SK-N-MC (cell line): ENCODE measurements at regions not wholly inside any gene's neighbourhood (a gene's known extent, or its start where the extent isn't known, plus 50 kb on each side); places are given as distances from the start of the nearest gene placed in this dataset.

ENCODE experiments used
- DNase-seq: peaks from one replicate; pipeline ENCODE4 v3.0.0-alpha.2; 2011; ENCODE audit warnings: low read depth, low spot score
- H3K27ac ChIP-seq: fragments of 200-600 bp; sonication (generic); 2 replicates; pipeline ENCODE4 v1.5.1; 2016; ENCODE audit warnings: mixed run types
- H3K36me3 ChIP-seq: fragments of 200-600 bp; sonication (generic); 2 replicates; pipeline ENCODE4 v1.6.1; 2017; ENCODE audit warnings: antibody characterized with exemption, low read length, mixed read lengths; ENCODE audit not compliant: insufficient read depth
- H3K4me3 ChIP-seq: fragments of 200-600 bp; sonication (generic); 2 replicates; pipeline ENCODE4 v1.5.1; 2016
- H3K9ac ChIP-seq: fragments of 200-600 bp; sonication (generic); 2 replicates; pipeline ENCODE4 v1.8.0; 2017; ENCODE audit warnings: mixed run types, mixed read lengths; ENCODE audit not compliant: insufficient read length
- H3K9me3 ChIP-seq: fragments of 200-600 bp; sonication (generic); 2 replicates; pipeline ENCODE4 v1.6.1; 2017; ENCODE audit warnings: low read depth, mild to moderate bottlenecking, antibody characterized with exemption, low read length, moderate library complexity, mixed read lengths
- EZH2 ChIP-seq: fragments of 200-600 bp; sonication (generic); IDR thresholded peaks from one replicate; pipeline ENCODE4 v1.6.1; 2017; ENCODE audit warnings: antibody characterized with exemption
- FOXP2 ChIP-seq: optimal IDR thresholded peaks from 2 replicates; pipeline ENCODE3; 2011; ENCODE audit warnings: mild to moderate bottlenecking, moderate library complexity; ENCODE audit not compliant: insufficient read depth; ENCODE audit errors: extremely low read length, control extremely low read depth
- POLR2AphosphoS5 ChIP-seq: IDR thresholded peaks from 2 replicates; pipeline ENCODE4 v1.6.1; 2012; ENCODE audit warnings: mild to moderate bottlenecking, low read depth, low read length, borderline replicate concordance

DNA sequence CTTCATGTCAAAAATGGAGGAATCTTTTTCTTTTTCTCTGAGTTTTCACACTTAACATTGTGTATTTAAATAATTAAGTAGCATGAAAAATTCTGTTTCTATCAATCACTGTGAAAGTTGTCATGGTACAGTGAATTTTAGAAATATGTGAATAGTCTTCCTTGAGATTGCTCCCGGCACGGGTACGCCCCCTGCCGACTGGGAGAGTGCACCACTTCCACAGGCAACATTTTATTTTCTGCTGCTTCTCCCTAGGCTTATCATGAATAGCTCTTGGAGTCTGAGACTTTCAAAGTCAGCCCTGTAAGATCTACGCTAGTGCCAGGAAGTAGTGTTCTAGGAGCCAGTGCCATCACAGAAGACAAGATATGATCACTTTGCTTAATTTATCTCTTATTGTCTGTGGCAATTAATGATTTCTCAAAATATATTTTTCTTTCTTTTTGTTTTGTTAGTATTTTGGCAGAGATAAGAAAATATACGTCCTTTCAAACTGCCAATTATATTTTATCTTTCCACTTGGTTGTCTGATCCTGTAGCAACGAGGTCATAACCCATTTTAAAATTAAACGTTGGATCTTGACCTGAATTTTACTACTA, 763.8 kb upstream of the AADAT start:
- H3K9me3 ChIP-seq = no peaks in the 10 kb centered on the region

DNA sequence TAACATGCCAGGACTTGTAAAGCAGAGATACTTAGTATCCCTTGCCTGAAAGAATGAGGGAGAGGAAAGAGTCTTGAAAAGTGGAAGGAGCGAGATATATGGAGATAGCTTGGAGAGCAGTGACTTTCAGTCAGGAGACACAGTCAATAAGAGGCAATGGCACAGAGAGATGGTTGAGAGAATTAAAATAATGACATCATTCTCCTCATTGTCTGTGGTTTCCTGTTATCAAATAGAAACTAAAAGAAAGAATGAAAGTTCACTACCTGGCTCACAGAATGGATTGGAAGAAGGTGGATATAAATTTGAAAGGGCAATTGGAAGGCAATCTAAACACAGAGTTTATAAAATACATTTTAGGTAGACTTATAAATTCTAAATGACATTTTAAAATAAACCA, 760.2 kb upstream of the AADAT start:
- Histone ChIP-seq H3K36me3 (no peaks in the 10 kb centered on the region), H3K9ac (no peak overlapping the region), H3K27ac (no peak overlapping the region), H3K9me3 (no peaks in the 10 kb centered on the region), H3K4me3 (no peak overlapping the region)
- no peak for DNase-seq
- TF ChIP-seq POLR2AphosphoS5 = no peak
- no peak for TF ChIP-seq EZH2
- TF ChIP-seq FOXP2 = no peak

More for the DNA sequence above, 763.8 kb upstream of the AADAT start:
- TF ChIP-seq EZH2 = no peak
- no peak for TF ChIP-seq POLR2AphosphoS5
- TF ChIP-seq FOXP2 = no peak
- peak; percentile 12 for DNase-seq
- no peaks in the 10 kb centered on the region for H3K36me3 ChIP-seq
- H3K9ac ChIP-seq = no peak overlapping the region
- no peak overlapping the region for H3K27ac ChIP-seq
- no peak overlapping the region for H3K4me3 ChIP-seq

DNA sequence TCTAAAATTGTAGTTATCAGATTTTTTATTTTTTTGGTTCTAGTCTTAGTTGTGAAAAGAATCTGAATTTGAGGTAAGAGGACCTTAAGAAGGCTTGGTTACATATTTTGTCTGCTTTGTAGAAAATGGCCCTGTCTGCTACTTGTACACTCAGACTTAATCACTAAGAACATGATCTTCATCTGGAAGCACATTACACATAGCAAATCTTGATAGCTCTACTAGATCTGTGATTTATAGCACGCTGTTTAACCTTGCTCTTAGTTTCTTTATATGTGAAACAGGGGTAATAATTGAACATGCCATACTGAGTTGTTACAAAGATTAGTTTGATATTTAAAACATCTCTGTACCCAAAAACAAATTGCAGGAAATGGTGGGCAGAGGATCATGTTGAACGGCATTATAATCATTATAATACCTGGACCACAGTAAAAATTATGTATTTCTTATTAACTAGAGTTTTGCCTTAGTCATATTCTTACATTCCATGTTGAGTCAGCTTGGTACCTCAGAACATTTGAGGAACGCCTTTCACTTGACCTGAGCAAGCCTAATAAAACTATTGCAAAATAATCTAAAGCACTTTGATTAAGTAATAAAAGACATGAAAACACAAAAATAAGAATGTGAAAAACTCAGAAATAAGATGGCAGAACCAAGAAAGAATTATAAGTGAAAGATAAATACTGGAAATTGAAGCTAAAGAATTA, 738.0 kb upstream of the AADAT start:
- Histone ChIP-seq H3K27ac (no peak overlapping the region), H3K4me3 (no peak overlapping the region), H3K9ac (no peak overlapping the region), H3K9me3 (no peaks in the 10 kb centered on the region), H3K36me3 (no peaks in the 10 kb centered on the region)
- DNase-seq = no peak
- TF ChIP-seq POLR2AphosphoS5 (no peak), EZH2 (no peak), FOXP2 (no peak)

DNA sequence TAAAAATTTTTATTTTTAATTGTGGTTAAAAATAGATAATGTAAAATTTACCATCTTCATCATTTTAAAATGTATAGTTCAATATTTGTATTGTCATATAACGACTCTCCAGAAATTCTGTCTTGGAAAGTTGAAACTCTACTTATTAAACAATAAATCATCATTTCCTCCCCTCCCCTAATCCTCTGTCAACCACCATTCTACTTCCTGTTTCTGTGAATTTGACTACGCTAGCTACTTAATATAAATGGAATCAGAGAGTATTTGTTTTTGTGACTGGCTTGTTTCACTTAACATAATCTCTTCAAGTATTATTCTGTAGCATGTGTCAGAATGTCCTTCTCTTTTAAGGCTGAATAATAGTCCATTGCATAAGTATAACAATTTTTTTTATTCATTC, 729.0 kb upstream of the AADAT start:
- Histone ChIP-seq H3K9ac (no peak overlapping the region), H3K36me3 (no peaks in the 10 kb centered on the region), H3K27ac (no peak overlapping the region), H3K9me3 (no peaks in the 10 kb centered on the region), H3K4me3 (no peak overlapping the region)
- DNase-seq = no peak
- TF ChIP-seq POLR2AphosphoS5 (no peak), FOXP2 (no peak), EZH2 (no peak)

DNA sequence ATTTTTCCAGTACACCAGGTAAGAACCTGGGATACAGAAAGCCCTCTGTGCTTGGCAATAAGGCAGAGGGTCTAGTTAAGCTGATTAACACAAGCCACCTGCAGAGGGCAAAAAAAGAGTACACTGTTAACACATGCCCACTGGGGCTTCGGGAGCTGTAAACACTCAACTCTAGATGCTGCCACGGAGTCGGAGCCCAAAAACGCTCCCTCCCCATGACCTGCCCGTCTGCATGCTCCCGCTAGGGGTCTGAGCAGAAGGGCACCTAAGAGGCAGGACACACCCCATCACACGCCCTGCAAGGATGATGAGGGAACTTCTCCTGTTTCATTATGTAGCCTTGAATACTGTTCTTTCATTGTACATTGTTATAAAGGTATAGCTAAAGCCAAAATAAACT, 715.6 kb upstream of the AADAT start:
- no peak overlapping the region for H3K9ac ChIP-seq
- no peak for DNase-seq
- H3K36me3 ChIP-seq = no peaks in the 10 kb centered on the region

DNA sequence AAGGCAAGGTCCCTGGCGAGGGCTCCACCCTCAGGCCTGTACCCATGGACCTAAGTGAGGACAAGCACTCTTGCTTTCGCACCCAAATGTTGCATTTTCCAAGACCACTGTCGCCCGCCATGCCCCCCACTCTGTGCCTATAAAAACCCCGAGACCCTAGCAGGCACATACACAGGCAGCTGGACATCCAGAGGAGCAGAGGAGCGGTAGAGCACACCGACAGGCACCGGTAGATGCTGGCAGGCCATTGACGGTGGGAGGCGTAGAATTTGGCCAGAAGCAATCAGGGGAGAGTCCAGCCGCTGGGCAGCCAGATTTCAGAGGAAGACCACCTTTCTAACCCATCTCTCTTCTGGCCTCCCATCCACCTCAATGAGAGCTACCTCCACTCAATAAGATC, 715.2 kb upstream of the AADAT start:
- Histone ChIP-seq H3K9me3 (no peaks in the 10 kb centered on the region), H3K9ac (no peak overlapping the region), H3K4me3 (no peak overlapping the region), H3K36me3 (no peaks in the 10 kb centered on the region), H3K27ac (no peak overlapping the region)
- no peak for DNase-seq
- no peak for TF ChIP-seq FOXP2
- TF ChIP-seq POLR2AphosphoS5 = no peak
- no peak for TF ChIP-seq EZH2

More for the DNA sequence above, 715.6 kb upstream of the AADAT start:
- Histone ChIP-seq H3K4me3 (no peak overlapping the region), H3K27ac (no peak overlapping the region), H3K9me3 (no peaks in the 10 kb centered on the region)
- no peak for TF ChIP-seq EZH2
- no peak for TF ChIP-seq POLR2AphosphoS5
- TF ChIP-seq FOXP2 = no peak

DNA sequence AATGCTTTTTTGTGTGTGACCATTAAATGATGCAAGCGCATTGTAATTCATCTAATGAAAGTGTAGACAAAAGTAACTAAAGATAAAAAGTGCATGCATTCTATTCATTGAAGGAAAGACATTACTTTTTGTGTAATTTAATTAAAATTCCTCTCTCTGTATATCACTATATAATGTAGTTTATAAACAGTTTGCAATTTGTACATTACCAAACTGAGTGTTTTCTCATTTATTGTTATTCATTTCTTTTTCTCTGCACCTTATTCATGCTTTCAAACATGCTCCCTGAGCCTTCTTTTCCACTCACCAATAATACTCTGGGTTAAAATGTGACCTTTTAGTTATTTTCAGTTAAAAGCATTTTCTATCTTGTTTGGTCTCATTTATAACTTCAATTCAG, 713.7 kb upstream of the AADAT start:
- Histone ChIP-seq H3K9me3 (no peaks in the 10 kb centered on the region), H3K4me3 (no peak overlapping the region), H3K36me3 (no peaks in the 10 kb centered on the region), H3K9ac (no peak overlapping the region), H3K27ac (no peak overlapping the region)
- TF ChIP-seq EZH2 = no peak
- no peak for TF ChIP-seq POLR2AphosphoS5
- TF ChIP-seq FOXP2 = no peak
- no peak for DNase-seq

DNA sequence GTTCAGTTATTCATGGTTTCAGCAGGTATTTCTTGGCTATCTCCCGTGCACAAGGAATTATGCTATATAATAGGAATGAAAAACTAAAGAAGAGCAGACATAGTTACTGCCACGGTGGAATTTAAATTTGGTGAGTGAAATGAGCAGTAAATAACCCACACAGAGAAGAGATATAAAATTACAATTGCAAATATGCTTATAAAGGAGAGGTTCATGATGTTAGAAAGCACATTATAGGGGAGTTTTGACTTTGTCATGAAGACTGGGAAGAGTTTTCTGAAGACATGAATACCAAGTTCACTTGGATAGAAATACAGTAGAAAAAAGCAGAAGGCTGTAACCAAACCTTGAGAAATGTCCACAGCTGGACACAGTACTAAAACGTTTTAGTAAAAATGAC, 712.0 kb upstream of the AADAT start:
- Histone ChIP-seq H3K36me3 (no peaks in the 10 kb centered on the region), H3K27ac (no peak overlapping the region), H3K9ac (no peak overlapping the region), H3K9me3 (no peaks in the 10 kb centered on the region), H3K4me3 (no peak overlapping the region)
- no peak for DNase-seq
- TF ChIP-seq FOXP2 (no peak), EZH2 (no peak), POLR2AphosphoS5 (no peak)
